H1 (cell line): ENCODE measurements at regions not wholly inside any gene's neighbourhood (a gene's known extent, or its start where the extent isn't known, plus 50 kb on each side); places are given as distances from the start of the nearest gene placed in this dataset.

Source experiments
- CHD7 ChIP-seq: fragments of 300-600 bp; sonication (generic); IDR thresholded peaks from 2 replicates; pipeline ENCODE4 v1.7.1; 2012; ENCODE audit warnings: low read length, moderate library complexity, mild to moderate bottlenecking, inconsistent platforms; ENCODE audit not compliant: insufficient replicate concordance

DNA sequence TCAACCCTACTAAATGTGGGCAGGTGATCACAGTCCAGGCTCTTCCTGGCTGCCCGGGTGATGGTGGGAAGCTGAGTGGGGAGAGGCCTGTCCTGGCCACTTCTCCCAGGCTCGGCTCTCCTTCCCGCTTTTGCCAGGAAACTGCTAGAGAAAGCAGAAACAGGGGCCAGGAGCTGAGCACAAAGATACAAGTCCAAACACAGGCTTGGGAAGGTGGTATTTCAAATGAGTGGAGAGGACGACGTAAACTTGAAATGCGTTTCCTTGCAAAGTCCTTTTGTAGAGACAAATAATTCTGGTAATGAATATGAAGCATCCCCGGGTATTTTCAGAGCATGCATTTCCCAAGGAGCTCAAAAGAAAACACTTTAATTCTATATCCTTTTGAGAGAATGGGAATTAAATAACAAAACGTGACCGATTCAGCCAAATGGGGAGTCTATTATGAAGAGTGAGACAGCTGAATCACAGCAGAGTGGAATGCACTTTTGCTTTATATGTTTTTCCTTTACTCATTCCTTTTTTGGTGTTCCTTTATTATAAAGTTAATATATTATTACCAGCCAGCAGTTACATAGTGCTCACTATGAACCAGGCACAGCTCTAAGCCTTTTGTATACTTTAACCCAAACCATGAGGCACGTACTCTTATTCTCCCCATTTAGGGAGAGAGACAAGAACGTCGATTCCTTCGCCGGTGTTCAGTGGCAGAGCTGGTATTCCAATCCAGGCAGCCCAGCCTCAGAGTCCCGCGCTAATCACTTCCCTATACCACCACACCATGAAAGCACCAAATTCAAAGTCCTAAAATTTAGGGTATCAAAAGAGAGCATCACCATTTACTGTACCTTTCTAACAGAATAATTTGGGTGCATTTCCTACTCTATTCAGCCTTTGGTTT lies 218.2 kb upstream of the KLF14 start (continued):
- no peak for TF ChIP-seq CHD7
